ENCODE measurements at regions not wholly inside any gene's neighbourhood (a gene's known extent, or its start where the extent isn't known, plus 50 kb on each side); places are given as distances from the start of the nearest gene placed in this dataset.

GRCh38 chr2:116911540-116911939 is 903.0 kb upstream of the DDX18 start:
- no peak for ATAC-seq
- no peaks in the 10 kb centered on the region for H3K27me3 Mint-ChIP-seq
- H3K9me3 Mint-ChIP-seq (ENCODE audit: low read depth) = peaks cover 2% of the 10 kb centered on the region
- no peaks in the 10 kb centered on the region for H3K4me1 Mint-ChIP-seq
- CTCF ChIA-PET = no interaction called here
- H3K27ac Mint-ChIP-seq = no peak overlapping the region
- H3K4me3 Mint-ChIP-seq = no peak overlapping the region
- no peak for DNase-seq
- H3K36me3 Mint-ChIP-seq = no peaks in the 10 kb centered on the region

GRCh38 chr2:116915673-116916072 is 898.8 kb upstream of the DDX18 start:
- Mint-ChIP-seq H3K4me3 (no peak overlapping the region), H3K27ac (no peak overlapping the region), H3K4me1 (no peaks in the 10 kb centered on the region), H3K9me3 (ENCODE audit: low read depth) (peaks cover 2% of the 10 kb centered on the region), H3K36me3 (no peaks in the 10 kb centered on the region), H3K27me3 (no peaks in the 10 kb centered on the region)
- DNase-seq (no peak), ATAC-seq (no peak)
- CTCF ChIA-PET = no interaction called here

GRCh38 chr2:116917196-116917595 is 897.3 kb upstream of the DDX18 start:
- no peak for ATAC-seq
- H3K27ac Mint-ChIP-seq = no peak overlapping the region
- CTCF ChIA-PET = no interaction called here

GRCh38 chr2:116918574-116918973 is 895.9 kb upstream of the DDX18 start:
- no peak for ATAC-seq
- CTCF ChIA-PET = no interaction called here
- Mint-ChIP-seq H3K9me3 (ENCODE audit: low read depth) (peaks cover 4% of the 10 kb centered on the region), H3K4me1 (no peaks in the 10 kb centered on the region), H3K4me3 (no peak overlapping the region), H3K36me3 (no peaks in the 10 kb centered on the region), H3K27me3 (no peaks in the 10 kb centered on the region), H3K27ac (no peak overlapping the region)
- no peak for DNase-seq

More at GRCh38 chr2:116917196-116917595, 897.3 kb upstream of the DDX18 start:
- no peak for DNase-seq
- Mint-ChIP-seq H3K36me3 (no peaks in the 10 kb centered on the region), H3K27me3 (no peaks in the 10 kb centered on the region), H3K4me1 (no peaks in the 10 kb centered on the region), H3K9me3 (ENCODE audit: low read depth) (peaks cover 2% of the 10 kb centered on the region), H3K4me3 (no peak overlapping the region)

GRCh38 chr2:116922414-116922813 is 892.1 kb upstream of the DDX18 start:
- H3K36me3 Mint-ChIP-seq = no peaks in the 10 kb centered on the region
- DNase-seq (no peak), ATAC-seq (no peak)
- no peak overlapping the region for H3K27ac Mint-ChIP-seq
- H3K4me1 Mint-ChIP-seq = no peaks in the 10 kb centered on the region
- no peak overlapping the region for H3K4me3 Mint-ChIP-seq
- peaks cover 6% of the 10 kb centered on the region for H3K9me3 Mint-ChIP-seq (ENCODE audit: low read depth)
- CTCF ChIA-PET = no interaction called here
- H3K27me3 Mint-ChIP-seq = no peaks in the 10 kb centered on the region

GRCh38 chr2:116924509-116924908 is 890.0 kb upstream of the DDX18 start:
- H3K4me3 Mint-ChIP-seq = no peak overlapping the region
- H3K4me1 Mint-ChIP-seq = no peaks in the 10 kb centered on the region
- CTCF ChIA-PET = no interaction called here
- ATAC-seq (no peak), DNase-seq (no peak)
- no peaks in the 10 kb centered on the region for H3K27me3 Mint-ChIP-seq
- peaks cover 6% of the 10 kb centered on the region for H3K9me3 Mint-ChIP-seq (ENCODE audit: low read depth)
- H3K27ac Mint-ChIP-seq = no peak overlapping the region
- H3K36me3 Mint-ChIP-seq = no peaks in the 10 kb centered on the region

GRCh38 chr2:116935097-116935814 is 879.2 kb upstream of the DDX18 start:
- H3K36me3 Mint-ChIP-seq = no peaks in the 10 kb centered on the region
- no peaks in the 10 kb centered on the region for H3K27me3 Mint-ChIP-seq
- no peak for DNase-seq
- H3K27ac Mint-ChIP-seq = no peak overlapping the region
- ATAC-seq = no peak
- H3K4me1 Mint-ChIP-seq = no peaks in the 10 kb centered on the region
- CTCF ChIA-PET = no interaction called here
- H3K9me3 Mint-ChIP-seq (ENCODE audit: low read depth) = peaks cover 10% of the 10 kb centered on the region
- no peak overlapping the region for H3K4me3 Mint-ChIP-seq

GRCh38 chr2:116948258-116948657 is 866.2 kb upstream of the DDX18 start:
- ATAC-seq = no peak
- H3K27me3 Mint-ChIP-seq = no peaks in the 10 kb centered on the region

GRCh38 chr2:116949249-116949648 is 865.2 kb upstream of the DDX18 start:
- ATAC-seq (no peak), DNase-seq (no peak)
- Mint-ChIP-seq H3K4me1 (no peaks in the 10 kb centered on the region), H3K36me3 (no peaks in the 10 kb centered on the region), H3K4me3 (no peak overlapping the region), H3K27ac (no peak overlapping the region), H3K27me3 (no peaks in the 10 kb centered on the region), H3K9me3 (ENCODE audit: low read depth) (peaks cover 10% of the 10 kb centered on the region)
- CTCF ChIA-PET = no interaction called here

More at GRCh38 chr2:116948258-116948657, 866.2 kb upstream of the DDX18 start:
- no peaks in the 10 kb centered on the region for H3K4me1 Mint-ChIP-seq
- no peak for DNase-seq
- H3K36me3 Mint-ChIP-seq = no peaks in the 10 kb centered on the region
- peaks cover 7% of the 10 kb centered on the region for H3K9me3 Mint-ChIP-seq (ENCODE audit: low read depth)
- no peak overlapping the region for H3K27ac Mint-ChIP-seq
- CTCF ChIA-PET = no interaction called here
- H3K4me3 Mint-ChIP-seq = no peak overlapping the region

- ATAC-seq = no peak
- CTCF ChIA-PET = no interaction called here
Observed at GRCh38 chr2:116952254-116952653, 862.2 kb upstream of the DDX18 start.

GRCh38 chr2:116955646-116956045 is 858.8 kb upstream of the DDX18 start:
- Mint-ChIP-seq H3K27me3 (no peaks in the 10 kb centered on the region), H3K9me3 (ENCODE audit: low read depth) (peaks cover 10% of the 10 kb centered on the region), H3K4me3 (no peak overlapping the region), H3K4me1 (no peaks in the 10 kb centered on the region), H3K27ac (no peak overlapping the region), H3K36me3 (no peaks in the 10 kb centered on the region)
- ATAC-seq (no peak), DNase-seq (no peak)
- CTCF ChIA-PET = no interaction called here

More at GRCh38 chr2:116952254-116952653, 862.2 kb upstream of the DDX18 start:
- H3K27ac Mint-ChIP-seq = no peak overlapping the region
- H3K4me1 Mint-ChIP-seq = no peaks in the 10 kb centered on the region
- DNase-seq = no peak
- peaks cover 13% of the 10 kb centered on the region for H3K9me3 Mint-ChIP-seq (ENCODE audit: low read depth)
- no peaks in the 10 kb centered on the region for H3K27me3 Mint-ChIP-seq
- no peak overlapping the region for H3K4me3 Mint-ChIP-seq
- no peaks in the 10 kb centered on the region for H3K36me3 Mint-ChIP-seq

- CTCF ChIA-PET = no interaction called here
- Mint-ChIP-seq H3K36me3 (no peaks in the 10 kb centered on the region), H3K27me3 (no peaks in the 10 kb centered on the region), H3K4me1 (no peaks in the 10 kb centered on the region), H3K27ac (no peak overlapping the region), H3K9me3 (ENCODE audit: low read depth) (peaks cover 16% of the 10 kb centered on the region), H3K4me3 (no peak overlapping the region)
- no peak for DNase-seq
- no peak for ATAC-seq
Observed at GRCh38 chr2:116975608-116976007, 838.9 kb upstream of the DDX18 start.

GRCh38 chr2:116979916-116980764 is 834.4 kb upstream of the DDX18 start:
- CTCF ChIA-PET = no interaction called here
- H3K27ac Mint-ChIP-seq = no peak overlapping the region
- H3K4me3 Mint-ChIP-seq = no peak overlapping the region
- H3K27me3 Mint-ChIP-seq = no peaks in the 10 kb centered on the region
- no peaks in the 10 kb centered on the region for H3K36me3 Mint-ChIP-seq
- ATAC-seq (no peak), DNase-seq (no peak)
- peaks cover 20% of the 10 kb centered on the region for H3K9me3 Mint-ChIP-seq (ENCODE audit: low read depth)
- no peaks in the 10 kb centered on the region for H3K4me1 Mint-ChIP-seq

- H3K4me1 Mint-ChIP-seq = no peaks in the 10 kb centered on the region
- no peak for DNase-seq
- H3K36me3 Mint-ChIP-seq = no peaks in the 10 kb centered on the region
- H3K27me3 Mint-ChIP-seq = no peaks in the 10 kb centered on the region
- H3K9me3 Mint-ChIP-seq (ENCODE audit: low read depth) = peaks cover 22% of the 10 kb centered on the region
- CTCF ChIA-PET = no interaction called here
- ATAC-seq = no peak
- no peak overlapping the region for H3K27ac Mint-ChIP-seq
- no peak overlapping the region for H3K4me3 Mint-ChIP-seq
Observed at GRCh38 chr2:116987447-116987846, 827.0 kb upstream of the DDX18 start.

Measured in activated CD8-positive, alpha-beta memory T cell treated with anti-CD3 and anti-CD28 coated beads, Interleukin-2, amount 10 ng/mL, durations not matched to agents 7 days and 5 days (primary cell).